OCI-LY1 (cell line): ENCODE measurements at regions not wholly inside any gene's neighbourhood (a gene's known extent, or its start where the extent isn't known, plus 50 kb on each side); places are given as distances from the start of the nearest gene placed in this dataset.

ENCODE experiments used
- H2AFZ ChIP-seq: fragments of 200-600 bp; sonication (generic), shearing (Covaris generic); 2 replicates; pipeline ENCODE4 v1.6.0; 2014; ENCODE audit warnings: antibody characterized with exemption, mild to moderate bottlenecking, low read length
- H3F3A ChIP-seq: fragments of 200-600 bp; sonication (generic), shearing (Covaris generic); 2 replicates; pipeline ENCODE4 v1.6.0; 2014; ENCODE audit warnings: mild to moderate bottlenecking, antibody characterized with exemption, low read length, moderate library complexity; ENCODE audit not compliant: insufficient read depth
- H3K27ac ChIP-seq: fragments of 200-600 bp; sonication (generic); 2 replicates; pipeline ENCODE4 v1.5.1; 2014; ENCODE audit warnings: low read length, mixed run types, mild to moderate bottlenecking, low read depth; ENCODE audit not compliant: poor library complexity, severe bottlenecking
- H3K27me3 ChIP-seq: fragments of 200-600 bp; sonication (generic); 2 replicates; pipeline ENCODE4 v1.6.0; 2014; ENCODE audit warnings: antibody characterized with exemption, mild to moderate bottlenecking, low read length, moderate library complexity; ENCODE audit not compliant: insufficient read depth
- H3K36me3 ChIP-seq: fragments of 200-600 bp; sonication (generic); 2 replicates; pipeline ENCODE4 v1.6.1; 2014; ENCODE audit warnings: mild to moderate bottlenecking, antibody characterized with exemption, low read length, moderate library complexity, mixed read lengths; ENCODE audit not compliant: insufficient read depth
- H3K4me1 ChIP-seq: fragments of 200-600 bp; sonication (generic); 2 replicates; pipeline ENCODE4 v1.5.1; 2014; ENCODE audit warnings: mild to moderate bottlenecking, low read length, moderate library complexity; ENCODE audit not compliant: insufficient read depth, severe bottlenecking
- H3K4me2 ChIP-seq: fragments of 200-600 bp; sonication (generic), shearing (Covaris generic); 2 replicates; pipeline ENCODE4 v1.6.1; 2014; ENCODE audit warnings: low read length
- H3K4me3 ChIP-seq: fragments of 200-600 bp; sonication (generic); 2 replicates; pipeline ENCODE4 v1.5.1; 2014; ENCODE audit warnings: low read length, low read depth, mild to moderate bottlenecking, mixed read lengths; ENCODE audit not compliant: poor library complexity, severe bottlenecking
- H3K79me2 ChIP-seq: fragments of 200-600 bp; shearing (Covaris generic); 2 replicates; pipeline ENCODE4 v1.6.1; 2016; ENCODE audit warnings: mixed run types, low read length, mixed read lengths; ENCODE audit not compliant: insufficient read depth
- H3K9ac ChIP-seq: fragments of 200-600 bp; sonication (generic), shearing (Covaris generic); 2 replicates; pipeline ENCODE4 v1.6.1; 2014; ENCODE audit warnings: mild to moderate bottlenecking, low read length, mixed read lengths
- H3K9me2 ChIP-seq: fragments of 200-600 bp; sonication (generic), shearing (Covaris generic); 2 replicates; pipeline ENCODE4 v1.6.1; 2014; ENCODE audit warnings: low read depth, mild to moderate bottlenecking, low read length, mixed read lengths
- H3K9me3 ChIP-seq: fragments of 200-600 bp; shearing (Covaris generic); 2 replicates; pipeline ENCODE4 v1.6.1; 2014; ENCODE audit warnings: low read length, mixed read lengths
- H4K20me1 ChIP-seq: fragments of 200-600 bp; sonication (generic), shearing (Covaris generic); 2 replicates; pipeline ENCODE4 v1.6.0; 2016; ENCODE audit warnings: mild to moderate bottlenecking, low read length; ENCODE audit not compliant: insufficient read depth
- CTCF ChIP-seq: fragments of 200-600 bp; sonication (generic), shearing (Covaris generic); IDR thresholded peaks from 2 replicates; pipeline ENCODE4 v1.5.1; 2017; ENCODE audit warnings: mild to moderate bottlenecking, antibody characterized with exemption, low read length, moderate library complexity, mixed read lengths
- EZH2 ChIP-seq: fragments of 200-600 bp; sonication (generic), shearing (Covaris generic); IDR thresholded peaks from 2 replicates; pipeline ENCODE4 v1.8.0; 2017; ENCODE audit warnings: borderline replicate concordance, mixed run types, mild to moderate bottlenecking, antibody characterized with exemption, low read length, moderate library complexity, mixed read lengths

GRCh38 chr10:117424883-117425649, 49.8 kb upstream of the PDZD8 start:
- Histone ChIP-seq H2AFZ (no peak overlapping the region), H3K9ac (no peak overlapping the region), H3K79me2 (no peaks in the 10 kb centered on the region), H3K9me2 (no peaks in the 10 kb centered on the region), H3K4me1 (no peaks in the 10 kb centered on the region), H4K20me1 (no peaks in the 10 kb centered on the region), H3K36me3 (no peaks in the 10 kb centered on the region), H3K9me3 (no peaks in the 10 kb centered on the region), H3K4me3 (no peak overlapping the region), H3F3A (no peaks in the 10 kb centered on the region), H3K27me3 (no peaks in the 10 kb centered on the region), H3K27ac (no peak overlapping the region), H3K4me2 (no peak overlapping the region)
- no peak for TF ChIP-seq EZH2
- no peak for TF ChIP-seq CTCF
